Sigmoid colon (tissue), 6 donors: ENCODE measurements at regions not wholly inside any gene's neighbourhood (a gene's known extent, or its start where the extent isn't known, plus 50 kb on each side); places are given as distances from the start of the nearest gene placed in this dataset.

Source experiments
- DNase-seq: peaks from one replicate; pipeline ENCODE4 v3.0.0-alpha.2; 2019
- H3K27ac ChIP-seq, 4 donors: fragments of 200-600 bp; sonication (generic); one replicate each; pipeline ENCODE4 v1.5.1; 2016 to 2019; ENCODE audit warnings: mild to moderate bottlenecking in 1 of 4
- H3K27me3 ChIP-seq, 3 donors: fragments of 200-600 bp; sonication (generic); one replicate each; pipeline ENCODE4 v1.5.1; 2019; ENCODE audit warnings: mild to moderate bottlenecking in 1 of 3
- H3K36me3 ChIP-seq, 4 donors: fragments of 200-600 bp; sonication (generic); one replicate each; pipeline ENCODE4 v1.5.1; 2016 to 2019
- H3K4me1 ChIP-seq, 4 donors: fragments of 200-600 bp; sonication (generic); one replicate each; pipeline ENCODE4 v1.5.1; 2017 to 2019
- H3K4me3 ChIP-seq, 4 donors: fragments of 200-600 bp; sonication (generic); one replicate each; pipeline ENCODE4 v1.5.1; 2017 to 2019; ENCODE audit warnings: mild to moderate bottlenecking in 2 of 4, moderate library complexity in 1 of 4
- H3K9me3 ChIP-seq, 4 donors: fragments of 200-600 bp in 3 of 4; sonication (generic) in 3 of 4; one replicate each; pipeline versions ENCODE4 v1.5.1 to v1.6.1; 2013 to 2019
- EP300 ChIP-seq, 4 donors: sonication (generic); formaldehyde crosslinking; IDR thresholded peaks; one replicate each; pipeline ENCODE4 v1.6.1; 2017; ENCODE audit warnings: antibody characterized with exemption in 4 of 4
- POLR2A ChIP-seq, 2 donors: fragments of 450-650 bp; IDR thresholded peaks; one replicate each; pipeline ENCODE4 v1.6.1; 2016; ENCODE audit warnings: antibody characterized with exemption in 2 of 2, mild to moderate bottlenecking in 2 of 2, moderate library complexity in 2 of 2
- POLR2AphosphoS5 ChIP-seq, 4 donors: sonication (generic); formaldehyde crosslinking; IDR thresholded peaks; one replicate each; pipeline ENCODE4 v1.6.1; 2017; ENCODE audit warnings: antibody characterized with exemption in 4 of 4
- WGBS, 2 donors: extraction: QIAGEN DNeasy Blood & Tissue Kit; methylation state at CpG; one replicate each; pipeline ENCODE4 v1.1.7; 2013; 5-methylcytosine and 5-hydroxymethylcytosine counted together
- intact Hi-C: fragments of 100-400 bp; cut with DNase I; formaldehyde crosslinking; loops from one replicate; pipeline ENCODE4 v1.15.1; 2023
- TF ChIP-seq, protein P1 (sequence below), 4 experiments: fragments of 450-650 bp in 3 of 4; fragments of 200-600 bp in 1 of 4; IDR thresholded peaks; one replicate each; pipeline ENCODE4 v1.5.1; 2016 to 2019; ENCODE audit warnings: antibody characterized with exemption in 4 of 4, mild to moderate bottlenecking in 3 of 4, moderate library complexity in 2 of 4
- donor health status: healthy with polysubstance abuse.
- donor health status: healthy.

DNA sequence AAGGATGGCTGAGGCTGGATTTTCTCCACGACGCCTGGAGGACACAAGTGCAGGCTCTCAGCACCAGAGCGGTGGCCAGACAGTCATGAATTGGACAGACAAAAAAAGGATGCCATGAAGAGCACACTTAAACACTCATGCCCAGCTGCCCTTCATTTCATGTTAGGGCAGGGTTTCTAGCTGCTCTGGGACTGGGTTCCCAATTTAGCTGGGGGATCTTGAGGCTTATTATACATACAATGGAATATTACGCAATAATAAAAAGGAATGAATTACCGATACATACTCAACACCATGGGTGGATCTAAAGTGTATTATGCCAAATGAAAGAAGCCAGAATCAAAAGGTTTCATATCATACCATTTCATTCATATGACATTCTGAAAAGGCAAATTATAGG, 512.1 kb upstream of the LRRC4C start:
- intact Hi-C loops = no loop called here
- no peak overlapping the region for H3K27ac ChIP-seq
- no peaks in the 10 kb centered on the region for H3K36me3 ChIP-seq
- 79 to 95% methylated on average over 5 of the region's 5 CpGs for WGBS, 2 donors
- TF ChIP-seq, protein P1, sequence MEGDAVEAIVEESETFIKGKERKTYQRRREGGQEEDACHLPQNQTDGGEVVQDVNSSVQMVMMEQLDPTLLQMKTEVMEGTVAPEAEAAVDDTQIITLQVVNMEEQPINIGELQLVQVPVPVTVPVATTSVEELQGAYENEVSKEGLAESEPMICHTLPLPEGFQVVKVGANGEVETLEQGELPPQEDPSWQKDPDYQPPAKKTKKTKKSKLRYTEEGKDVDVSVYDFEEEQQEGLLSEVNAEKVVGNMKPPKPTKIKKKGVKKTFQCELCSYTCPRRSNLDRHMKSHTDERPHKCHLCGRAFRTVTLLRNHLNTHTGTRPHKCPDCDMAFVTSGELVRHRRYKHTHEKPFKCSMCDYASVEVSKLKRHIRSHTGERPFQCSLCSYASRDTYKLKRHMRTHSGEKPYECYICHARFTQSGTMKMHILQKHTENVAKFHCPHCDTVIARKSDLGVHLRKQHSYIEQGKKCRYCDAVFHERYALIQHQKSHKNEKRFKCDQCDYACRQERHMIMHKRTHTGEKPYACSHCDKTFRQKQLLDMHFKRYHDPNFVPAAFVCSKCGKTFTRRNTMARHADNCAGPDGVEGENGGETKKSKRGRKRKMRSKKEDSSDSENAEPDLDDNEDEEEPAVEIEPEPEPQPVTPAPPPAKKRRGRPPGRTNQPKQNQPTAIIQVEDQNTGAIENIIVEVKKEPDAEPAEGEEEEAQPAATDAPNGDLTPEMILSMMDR (IDR thresholded peaks at IDR 0.05) = no peak
- TF ChIP-seq POLR2A (IDR thresholded peaks at IDR 0.05) (no peak), EP300 (IDR thresholded peaks at IDR 0.05) (no peak), POLR2AphosphoS5 (IDR thresholded peaks at IDR 0.05) (no peak)
- no peak for DNase-seq
- H3K9me3 ChIP-seq = peaks cover 0 to 2% (median 0%) of the 10 kb centered on the region in 4 donors
- H3K4me3 ChIP-seq = no peak overlapping the region
- H3K4me1 ChIP-seq = no peaks in the 10 kb centered on the region
- no peaks in the 10 kb centered on the region for H3K27me3 ChIP-seq

DNA sequence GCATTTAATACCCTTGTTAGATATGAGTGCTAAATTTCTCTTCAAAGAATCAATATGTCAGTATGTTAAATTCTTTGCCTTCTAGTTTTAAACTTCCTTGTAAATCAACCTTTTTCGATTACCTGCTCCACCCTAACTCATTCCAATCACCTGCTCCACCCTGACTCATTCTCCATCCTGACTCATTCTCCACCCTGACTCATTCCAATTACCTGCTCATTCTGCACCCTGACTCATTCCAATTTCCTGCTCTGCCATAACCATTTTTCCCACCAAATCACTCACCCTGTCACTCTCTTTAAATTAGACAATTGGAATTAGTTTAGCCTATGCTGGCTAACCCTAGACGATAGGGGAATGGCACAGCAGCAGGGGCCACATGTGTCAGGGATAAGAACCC, 519.5 kb upstream of the LRRC4C start:
- TF ChIP-seq, protein P1 (IDR thresholded peaks at IDR 0.05) = no peak
- no peak for TF ChIP-seq POLR2AphosphoS5 (IDR thresholded peaks at IDR 0.05)
- TF ChIP-seq EP300 (IDR thresholded peaks at IDR 0.05) = no peak
- H3K27ac ChIP-seq = no peak overlapping the region
- intact Hi-C loops = no loop called here
- H3K4me3 ChIP-seq = no peak overlapping the region
- DNase-seq = no peak
- no peaks in the 10 kb centered on the region for H3K36me3 ChIP-seq
- WGBS, 2 donors = 71 to 84% methylated on average over 2 of the region's 2 CpGs
- H3K4me1 ChIP-seq = no peaks in the 10 kb centered on the region
- no peaks in the 10 kb centered on the region for H3K9me3 ChIP-seq
- no peaks in the 10 kb centered on the region for H3K27me3 ChIP-seq

DNA sequence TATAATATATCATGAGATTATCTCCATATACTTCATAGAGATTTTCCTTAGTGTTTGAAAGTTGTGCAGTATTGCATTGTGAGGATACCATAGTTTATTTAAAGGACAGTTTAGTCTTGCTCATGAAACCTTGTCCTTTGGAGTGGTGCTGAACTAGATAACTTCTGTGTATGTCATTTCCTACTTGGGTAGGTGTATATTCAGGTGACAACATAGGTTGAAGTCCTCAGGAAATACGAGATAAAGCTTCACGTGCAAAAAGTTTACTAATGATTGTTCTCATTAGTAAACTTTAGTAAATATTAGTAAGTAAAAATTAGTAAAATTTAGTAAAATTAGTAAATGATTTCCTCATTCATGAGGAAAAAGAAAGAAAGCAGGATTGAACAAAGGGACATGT, 521.3 kb upstream of the LRRC4C start:
- Histone ChIP-seq H3K9me3 (no peaks in the 10 kb centered on the region), H3K4me1 (no peaks in the 10 kb centered on the region), H3K4me3 (no peak overlapping the region), H3K27me3 (no peaks in the 10 kb centered on the region), H3K27ac (no peak overlapping the region), H3K36me3 (no peaks in the 10 kb centered on the region)
- intact Hi-C loops = no loop called here
- 70 to 90% methylated on average over 2 of the region's 2 CpGs for WGBS, 2 donors
- DNase-seq = no peak
- TF ChIP-seq POLR2AphosphoS5 (IDR thresholded peaks at IDR 0.05) (no peak), EP300 (IDR thresholded peaks at IDR 0.05) (no peak), POLR2A (IDR thresholded peaks at IDR 0.05) (no peak)
- TF ChIP-seq, protein P1 (IDR thresholded peaks at IDR 0.05) = no peak

DNA sequence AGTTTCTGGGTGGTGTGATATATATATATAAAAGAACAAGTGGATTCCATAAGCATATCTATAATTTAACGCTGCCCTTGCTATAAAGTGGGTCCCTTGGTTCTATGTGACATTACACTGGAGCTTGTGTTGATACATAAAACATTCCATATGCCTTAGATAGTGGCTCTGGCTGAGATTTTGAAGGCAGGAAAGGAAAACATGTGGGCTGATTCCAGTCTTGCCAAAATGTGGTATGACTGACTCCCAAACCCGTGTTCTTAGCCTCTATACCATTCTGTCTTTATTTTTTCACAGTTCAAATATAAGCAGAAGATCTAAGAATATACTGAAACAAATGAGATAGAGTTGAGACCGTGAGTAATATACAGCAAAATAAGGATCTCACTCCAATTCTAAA, 522.8 kb upstream of the LRRC4C start:
- Histone ChIP-seq H3K27me3 (no peaks in the 10 kb centered on the region), H3K27ac (no peak overlapping the region), H3K4me1 (no peaks in the 10 kb centered on the region), H3K4me3 (no peak overlapping the region), H3K9me3 (no peaks in the 10 kb centered on the region), H3K36me3 (no peaks in the 10 kb centered on the region)
- no peak for DNase-seq
- 71 to 86% methylated on average over 3 of the region's 3 CpGs for WGBS, 2 donors
- intact Hi-C loops = no loop called here
- TF ChIP-seq EP300 (IDR thresholded peaks at IDR 0.05) (no peak), POLR2A (IDR thresholded peaks at IDR 0.05) (no peak), POLR2AphosphoS5 (IDR thresholded peaks at IDR 0.05) (no peak)
- TF ChIP-seq, protein P1 (IDR thresholded peaks at IDR 0.05) = no peak

DNA sequence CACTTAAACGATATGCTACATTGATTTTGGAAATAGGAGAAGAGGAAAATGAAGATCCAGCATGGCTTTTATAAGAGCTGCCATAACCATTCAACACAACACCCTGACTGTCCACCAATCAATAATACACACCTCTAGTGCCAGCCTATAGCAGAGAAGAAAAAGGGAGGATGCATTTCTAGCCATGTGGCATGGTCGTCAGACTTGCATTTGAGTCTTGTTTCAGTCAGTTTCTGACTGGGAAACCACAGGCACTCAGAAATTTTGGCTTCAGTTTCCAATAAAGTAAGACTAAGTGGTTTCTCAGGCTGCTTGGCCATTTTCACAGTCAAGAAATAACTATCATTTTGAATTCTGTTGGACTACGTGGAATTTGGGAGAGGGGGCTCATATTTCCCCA, 523.5 kb upstream of the LRRC4C start:
- intact Hi-C loops = no loop called here
- no peaks in the 10 kb centered on the region for H3K4me1 ChIP-seq
- TF ChIP-seq EP300 (IDR thresholded peaks at IDR 0.05) (no peak), POLR2AphosphoS5 (IDR thresholded peaks at IDR 0.05) (no peak), POLR2A (IDR thresholded peaks at IDR 0.05) (no peak)
- TF ChIP-seq, protein P1 (IDR thresholded peaks at IDR 0.05) = no peak
- no peaks in the 10 kb centered on the region for H3K9me3 ChIP-seq
- no peak overlapping the region for H3K4me3 ChIP-seq
- H3K27ac ChIP-seq = no peak overlapping the region
- H3K27me3 ChIP-seq = no peaks in the 10 kb centered on the region
- no peaks in the 10 kb centered on the region for H3K36me3 ChIP-seq
- DNase-seq = no peak
- WGBS, 2 donors = 75 to 82% methylated on average over 3 of the region's 3 CpGs
